H1 (cell line): ENCODE measurements at regions not wholly inside any gene's neighbourhood (a gene's known extent, or its start where the extent isn't known, plus 50 kb on each side); places are given as distances from the start of the nearest gene placed in this dataset.

Experiments used
- CTCF ChIA-PET: fragments of 300-600 bp; sonication (Branson Sonifier 250); formaldehyde crosslinking; loops from one replicate; lab custom pipeline; 2021; ENCODE audit not compliant: partially characterized antibody; lab: Charles Lee
- POLR2A ChIA-PET: fragments of 300-600 bp; sonication (Branson Sonifier 250); formaldehyde crosslinking; loops from one replicate; lab custom pipeline; 2021; ENCODE audit warnings: inconsistent platforms; ENCODE audit not compliant: partially characterized antibody; lab: Charles Lee
- DNase-seq, 2 experiments: peaks; one replicate each; pipeline versions ENCODE4 v3.0.0 to v3.0.0-alpha.2; 2010 to 2022; ENCODE audit warnings: low spot score in 2 of 2, low read depth in 1 of 2, mixed read lengths in 1 of 2
- FAIRE-seq: peaks from 2 replicates; lab custom pipeline; 2011; peaks lifted over from hg19 to GRCh38; lab: Jason Lieb, UNC
- H2AFZ ChIP-seq: 2 replicates; pipeline ENCODE4 v1.8.1; 2012; ENCODE audit warnings: low read length, inconsistent platforms
- H2AK5ac ChIP-seq: 2 replicates; pipeline ENCODE4 v1.6.1; 2013; ENCODE audit warnings: low read depth, low read length
- H2BK120ac ChIP-seq: replicated peaks from 2 replicates; pipeline ENCODE3; 2013; ENCODE audit warnings: low read depth, low read length, inconsistent platforms
- H2BK12ac ChIP-seq: 2 replicates; pipeline ENCODE4 v1.6.1; 2013; ENCODE audit warnings: low read depth, low read length
- H2BK15ac ChIP-seq: 2 replicates; pipeline ENCODE4 v1.6.1; 2013; ENCODE audit warnings: low read length
- H2BK20ac ChIP-seq: 2 replicates; pipeline ENCODE4 v1.6.1; 2013; ENCODE audit warnings: low read length
- H2BK5ac ChIP-seq: 2 replicates; pipeline ENCODE4 v1.6.1; 2013; ENCODE audit warnings: low read depth, low read length
- H3K14ac ChIP-seq: 2 replicates; pipeline ENCODE4 v1.6.1; 2013; ENCODE audit warnings: inconsistent platforms; ENCODE audit not compliant: insufficient read length
- H3K18ac ChIP-seq: 2 replicates; pipeline ENCODE4 v1.6.1; 2013; ENCODE audit warnings: low read length; ENCODE audit errors: extremely low read depth
- H3K23ac ChIP-seq: 2 replicates; pipeline ENCODE4 v1.6.1; 2013; ENCODE audit warnings: inconsistent platforms; ENCODE audit not compliant: insufficient read length
- H3K23me2 ChIP-seq: 2 replicates; pipeline ENCODE4 v1.6.1; 2013; ENCODE audit warnings: low read depth, low read length
- H3K27ac ChIP-seq: 2 replicates; pipeline ENCODE4 v1.6.1; 2011; ENCODE audit warnings: low read depth, low read length, inconsistent platforms
- H3K27me3 ChIP-seq, 4 experiments: replicated peaks in 1 of 4; 1 replicate in 1 of 4; 2 replicates in 3 of 4; pipeline versions ENCODE4 v1.6.1 to v1.8.1; 2011 to 2013; ENCODE audit warnings: low read length in 3 of 4, mild to moderate bottlenecking in 3 of 4, inconsistent platforms in 2 of 4, mixed read lengths in 2 of 4, moderate library complexity in 1 of 4; ENCODE audit not compliant: control insufficient read depth in 3 of 4, insufficient read depth in 3 of 4; ENCODE audit errors: extremely low read depth in 1 of 4
- H3K36me3 ChIP-seq, 4 experiments: 2 replicates each; pipeline versions ENCODE4 v1.6.1 to v1.8.1; 2011 to 2013; ENCODE audit warnings: mild to moderate bottlenecking in 4 of 4, low read length in 3 of 4, moderate library complexity in 2 of 4, control low read depth in 1 of 4, inconsistent platforms in 1 of 4; ENCODE audit not compliant: insufficient read depth in 4 of 4, control insufficient read depth in 2 of 4
- H3K4ac ChIP-seq: replicated peaks from 2 replicates; pipeline ENCODE3; 2013; ENCODE audit warnings: low read length, low read depth, mixed read lengths, inconsistent platforms; ENCODE audit not compliant: insufficient read length
- H3K4me1 ChIP-seq, 4 experiments: replicated peaks in 1 of 4; 1 replicate in 1 of 4; 2 replicates in 3 of 4; pipeline versions ENCODE4 v1.6.1 to v1.8.1; 2011 to 2013; ENCODE audit warnings: low read length in 3 of 4, inconsistent platforms in 2 of 4, mixed read lengths in 1 of 4; ENCODE audit not compliant: insufficient read depth in 4 of 4, control insufficient read depth in 3 of 4
- H3K4me2 ChIP-seq, 2 experiments: 2 replicates each; pipeline versions ENCODE4 v1.6.1 to v1.8.1; 2011 to 2013; ENCODE audit warnings: low read depth in 2 of 2, low read length in 2 of 2, control low read depth in 1 of 2, inconsistent platforms in 1 of 2, mild to moderate bottlenecking in 1 of 2; ENCODE audit not compliant: insufficient read depth in 1 of 2
- H3K4me3 ChIP-seq, 4 experiments: fragments of 200-600, 300-600 bp in 1 of 4; sonication (generic), shearing (Covaris generic), sonication (Bioruptor Twin) in 1 of 4; 2 replicates each; pipeline versions ENCODE4 v1.5.1 to v1.8.1; 2011 to 2016; ENCODE audit warnings: low read length in 4 of 4, low read depth in 3 of 4, control low read depth in 2 of 4, inconsistent platforms in 2 of 4, mild to moderate bottlenecking in 2 of 4, mixed read lengths in 1 of 4, moderate library complexity in 1 of 4; ENCODE audit not compliant: insufficient read depth in 2 of 4; ENCODE audit errors: extremely low read depth in 1 of 4
- H3K56ac ChIP-seq: replicated peaks from 2 replicates; pipeline ENCODE3; 2013; ENCODE audit warnings: low read depth, mild to moderate bottlenecking, mixed read lengths, low read length, inconsistent platforms; ENCODE audit not compliant: insufficient read length
- H3K79me1 ChIP-seq: 2 replicates; pipeline ENCODE4 v1.6.1; 2013; ENCODE audit warnings: low read depth, low read length, control low read depth
- H3K79me2 ChIP-seq, 2 experiments: 2 replicates each; pipeline versions ENCODE4 v1.6.1 to v1.8.1; 2012 to 2013; ENCODE audit warnings: low read length in 2 of 2, mild to moderate bottlenecking in 2 of 2, inconsistent platforms in 1 of 2; ENCODE audit not compliant: insufficient read depth in 2 of 2, control insufficient read depth in 1 of 2
- H3K9ac ChIP-seq, 4 experiments: replicated peaks in 1 of 4; 1 replicate in 1 of 4; 2 replicates in 3 of 4; pipeline versions ENCODE4 v1.6.1 to v1.8.1; 2011 to 2013; ENCODE audit warnings: low read depth in 3 of 4, low read length in 3 of 4, control low read depth in 2 of 4, mild to moderate bottlenecking in 2 of 4, moderate library complexity in 2 of 4, inconsistent platforms in 1 of 4; ENCODE audit errors: extremely low read depth in 1 of 4
- H3K9me3 ChIP-seq, 2 experiments: 2 replicates each; pipeline versions ENCODE4 v1.6.1 to v1.8.1; 2012 to 2013; ENCODE audit warnings: mild to moderate bottlenecking in 2 of 2, moderate library complexity in 2 of 2, control low read depth in 1 of 2, inconsistent platforms in 1 of 2, low read depth in 1 of 2, low read length in 1 of 2, mixed read lengths in 1 of 2; ENCODE audit not compliant: insufficient read depth in 2 of 2
- H4K20me1 ChIP-seq, 2 experiments: replicated peaks in 1 of 2; 2 replicates each; pipeline versions ENCODE3 to v1.8.1; 2011 to 2013; ENCODE audit warnings: inconsistent platforms in 2 of 2, low read length in 2 of 2, mild to moderate bottlenecking in 1 of 2; ENCODE audit not compliant: insufficient read depth in 2 of 2, control insufficient read depth in 1 of 2
- H4K5ac ChIP-seq: 2 replicates; pipeline ENCODE4 v1.6.1; 2013; ENCODE audit warnings: low read length, low read depth, mixed read lengths, inconsistent platforms; ENCODE audit not compliant: insufficient read length
- H4K8ac ChIP-seq: 2 replicates; pipeline ENCODE4 v1.8.0; 2013; ENCODE audit warnings: mild to moderate bottlenecking, moderate library complexity, low read length, inconsistent platforms; ENCODE audit not compliant: insufficient read depth; ENCODE audit errors: extremely low read depth
- H4K91ac ChIP-seq: replicated peaks from 2 replicates; pipeline ENCODE3; 2013; ENCODE audit warnings: low read length, mixed read lengths, inconsistent platforms; ENCODE audit not compliant: insufficient read length
- ASH2L ChIP-seq: fragments of 200-600, 300-600 bp; sonication (generic); IDR thresholded peaks from one replicate; pipeline ENCODE4 v1.7.1; 2017; ENCODE audit warnings: low read length
- CEBPB ChIP-seq: IDR thresholded peaks from 2 replicates; pipeline ENCODE4 v1.6.1; 2012; ENCODE audit warnings: low read depth, low read length
- CHD2 ChIP-seq: IDR thresholded peaks from 2 replicates; pipeline ENCODE4 v1.6.1; 2012; ENCODE audit warnings: low read length, improper control_type of control experiment
- E2F6 ChIP-seq: IDR thresholded peaks from 2 replicates; pipeline ENCODE4 v1.6.1; 2012; ENCODE audit warnings: inconsistent platforms
- GABPA ChIP-seq: IDR thresholded peaks from 2 replicates; pipeline ENCODE4 v1.6.1; 2011; ENCODE audit warnings: mild to moderate bottlenecking, low read length, moderate library complexity, borderline replicate concordance; ENCODE audit not compliant: insufficient read depth
- GTF2F1 ChIP-seq: IDR thresholded peaks from 2 replicates; pipeline ENCODE4 v1.6.1; 2012; ENCODE audit warnings: low read depth, low read length, improper control_type of control experiment, borderline replicate concordance
- JUND ChIP-seq: IDR thresholded peaks from 2 replicates; pipeline ENCODE4 v1.6.1; 2011; ENCODE audit warnings: mild to moderate bottlenecking, improper control_type of control experiment, low read length
- KDM1A ChIP-seq: fragments of 200-600, 300-600 bp; sonication (generic); IDR thresholded peaks from 2 replicates; pipeline ENCODE4 v1.7.1; 2016; ENCODE audit warnings: mild to moderate bottlenecking, low read length, borderline replicate concordance
- MAFK ChIP-seq: IDR thresholded peaks from 2 replicates; pipeline ENCODE4 v1.6.1; 2012; ENCODE audit warnings: low read depth, mild to moderate bottlenecking, improper control_type of control experiment, low read length
- SIN3A ChIP-seq, 2 experiments: IDR thresholded peaks in 1 of 2; conservative IDR thresholded peaks in 1 of 2; 2 replicates each; pipeline ENCODE4 v1.6.1; 2011 to 2012; ENCODE audit warnings: low read length in 2 of 2, improper control_type of control experiment in 1 of 2, low read depth in 1 of 2, mild to moderate bottlenecking in 1 of 2
- TAF7 ChIP-seq: optimal IDR thresholded peaks from 2 replicates; pipeline ENCODE3; 2011; ENCODE audit warnings: low read depth, mild to moderate bottlenecking, inconsistent platforms, low read length, moderate library complexity, borderline replicate concordance
- TCF12 ChIP-seq: IDR thresholded peaks from 2 replicates; pipeline ENCODE4 v1.6.1; 2011; ENCODE audit warnings: low read depth, mild to moderate bottlenecking, low read length
- WGBS, 2 experiments: shearing (Covaris generic) in 1 of 2; methylation state at CpG; one replicate each; pipeline versions ENCODE4 v1.1.6 to v1.1.7; 2013 to 2015; ENCODE audit warnings: low lambda C conversion rate in 2 of 2, mixed read lengths in 2 of 2, inconsistent platforms in 1 of 2, low coverage in 1 of 2, missing lambda C conversion rate in 1 of 2; ENCODE audit not compliant: insufficient replicate concordance in 2 of 2, insufficient coverage in 1 of 2, insufficient read length in 1 of 2; ENCODE audit errors: extremely low coverage in 1 of 2, missing lambda C conversion rate in 1 of 2; 5-methylcytosine and 5-hydroxymethylcytosine counted together

DNA sequence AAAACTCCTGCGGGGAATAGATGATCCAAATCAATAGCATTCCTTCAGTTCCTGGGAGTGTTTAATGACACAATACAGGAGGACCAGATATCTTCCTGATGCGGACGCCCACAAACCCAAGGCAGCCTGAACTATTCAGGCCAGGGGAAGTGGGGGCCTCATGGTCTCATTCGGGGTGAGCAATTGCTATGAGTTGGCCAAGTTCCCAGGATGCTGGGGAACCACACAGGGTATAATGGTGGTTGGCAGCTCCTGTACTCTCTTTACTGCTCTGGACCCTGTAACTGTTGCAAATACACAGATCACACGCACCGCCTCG, 401.2 kb downstream of the IRS2 start:
- Histone ChIP-seq H2AFZ (no peak overlapping the region), H3K14ac (no peak overlapping the region), H3K18ac (no peak overlapping the region), H3K27ac (no peak overlapping the region), H3K56ac (no peak overlapping the region), H2AK5ac (no peak overlapping the region), H3K23ac (no peak overlapping the region), H2BK20ac (no peak overlapping the region), H3K27me3 (no peaks in the 10 kb centered on the region), H3K9ac (no peak overlapping the region), H2BK15ac (no peak overlapping the region), H2BK12ac (no peak overlapping the region), H4K20me1 (no peaks in the 10 kb centered on the region), H3K4ac (no peak overlapping the region), H4K8ac (no peak overlapping the region), H3K4me3 (no peak overlapping the region), H3K79me2 (no peaks in the 10 kb centered on the region), H3K4me2 (no peak overlapping the region), H3K23me2 (no peaks in the 10 kb centered on the region), H2BK5ac (no peak overlapping the region), H3K4me1 (no peaks in the 10 kb centered on the region), H4K5ac (no peak overlapping the region), H4K91ac (no peak overlapping the region), H2BK120ac (no peak overlapping the region), H3K9me3 (no peaks in the 10 kb centered on the region), H3K79me1 (no peaks in the 10 kb centered on the region), H3K36me3 (no peaks in the 10 kb centered on the region)
- 89% methylated on average over 7 of the region's 7 CpGs; no CpG with 5 or more reads in 1 of the 2 experiments for WGBS, 2 experiments
- DNase-seq: no peak
- ChIA-PET POLR2A (no interaction called here), CTCF (interaction anchor here (0.5 kb wide), 1 partner anchor 208 kb away, joined by 3 read pairs; no protein-coding TSS in a partner anchor)
- FAIRE-seq: no peak
- no peak for TF ChIP-seq MAFK
- TF ChIP-seq SIN3A (conservative IDR thresholded peaks at IDR 0.05 in 1 of 2, IDR thresholded peaks at IDR 0.05 in 1 of 2; ENCODE audit: low read depth in 1 of 2, low read length in 2 of 2): no peak
- no peak for TF ChIP-seq JUND
- no peak for TF ChIP-seq GTF2F1
- no peak for TF ChIP-seq E2F6
- no peak for TF ChIP-seq CHD2
- no peak for TF ChIP-seq TAF7
- no peak for TF ChIP-seq CEBPB
- TF ChIP-seq GABPA: no peak
- no peak for TF ChIP-seq ASH2L
- no peak for TF ChIP-seq TCF12
- TF ChIP-seq KDM1A: no peak
